ENCODE measurements at regions not wholly inside any gene's neighbourhood (a gene's known extent, or its start where the extent isn't known, plus 50 kb on each side); places are given as distances from the start of the nearest gene placed in this dataset.

DNA sequence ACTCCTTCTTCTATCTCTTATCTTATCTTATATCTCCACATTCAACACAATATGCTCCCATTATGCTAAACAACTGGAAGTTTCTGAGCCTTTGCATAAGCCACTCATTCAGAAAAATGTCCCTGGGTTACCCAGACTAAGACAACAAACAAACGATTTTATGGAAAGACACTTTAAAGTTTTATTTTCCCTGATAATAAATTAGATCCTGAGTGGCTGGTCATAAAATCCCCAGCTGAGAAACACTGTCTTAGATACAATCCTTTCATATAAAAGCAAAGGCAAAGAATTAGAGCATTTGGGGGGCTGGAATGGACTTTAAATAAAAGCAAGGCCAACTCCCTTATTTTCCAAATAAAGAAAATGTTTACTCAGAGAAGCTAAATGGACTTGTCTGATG, 322.3 kb downstream of the GBE1 start:
- TF ChIP-seq, protein P1, sequence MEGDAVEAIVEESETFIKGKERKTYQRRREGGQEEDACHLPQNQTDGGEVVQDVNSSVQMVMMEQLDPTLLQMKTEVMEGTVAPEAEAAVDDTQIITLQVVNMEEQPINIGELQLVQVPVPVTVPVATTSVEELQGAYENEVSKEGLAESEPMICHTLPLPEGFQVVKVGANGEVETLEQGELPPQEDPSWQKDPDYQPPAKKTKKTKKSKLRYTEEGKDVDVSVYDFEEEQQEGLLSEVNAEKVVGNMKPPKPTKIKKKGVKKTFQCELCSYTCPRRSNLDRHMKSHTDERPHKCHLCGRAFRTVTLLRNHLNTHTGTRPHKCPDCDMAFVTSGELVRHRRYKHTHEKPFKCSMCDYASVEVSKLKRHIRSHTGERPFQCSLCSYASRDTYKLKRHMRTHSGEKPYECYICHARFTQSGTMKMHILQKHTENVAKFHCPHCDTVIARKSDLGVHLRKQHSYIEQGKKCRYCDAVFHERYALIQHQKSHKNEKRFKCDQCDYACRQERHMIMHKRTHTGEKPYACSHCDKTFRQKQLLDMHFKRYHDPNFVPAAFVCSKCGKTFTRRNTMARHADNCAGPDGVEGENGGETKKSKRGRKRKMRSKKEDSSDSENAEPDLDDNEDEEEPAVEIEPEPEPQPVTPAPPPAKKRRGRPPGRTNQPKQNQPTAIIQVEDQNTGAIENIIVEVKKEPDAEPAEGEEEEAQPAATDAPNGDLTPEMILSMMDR (IDR thresholded peaks at IDR 0.05; ENCODE audit: extremely low read depth, insufficient read depth, missing control alignments), result no peak
- DNase-seq (ENCODE audit: low spot score), result no peak
- in situ Hi-C loops (cut with MboI; ENCODE audit: low pct_unique_long_range_greater_than_20kb, low sequenced_read_pairs, unreplicated experiment), result no loop called here

DNA sequence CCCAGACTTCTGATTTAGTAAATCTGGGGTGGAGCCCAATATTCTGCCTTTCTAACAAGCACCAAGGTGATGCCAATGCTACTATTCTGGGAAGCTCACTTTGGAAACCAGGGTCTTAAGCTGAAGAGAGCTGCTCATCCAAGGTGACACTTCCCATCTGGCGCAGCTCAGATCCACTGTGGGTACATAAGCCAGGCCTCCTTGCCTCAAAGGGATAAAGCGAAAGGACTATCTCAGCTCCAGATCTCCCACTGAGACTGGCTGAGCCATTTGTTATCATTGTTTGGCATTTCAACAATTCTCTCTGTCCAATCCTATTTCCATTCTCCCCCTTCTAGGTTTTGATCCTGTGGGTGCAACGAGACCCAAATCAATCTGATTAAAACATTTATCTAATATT, 323.8 kb downstream of the GBE1 start:
- TF ChIP-seq, protein P1 (IDR thresholded peaks at IDR 0.05; ENCODE audit: extremely low read depth, insufficient read depth, missing control alignments), result no peak
- DNase-seq (ENCODE audit: low spot score), result no peak
- in situ Hi-C loops (cut with MboI; ENCODE audit: low pct_unique_long_range_greater_than_20kb, low sequenced_read_pairs, unreplicated experiment), result no loop called here

DNA sequence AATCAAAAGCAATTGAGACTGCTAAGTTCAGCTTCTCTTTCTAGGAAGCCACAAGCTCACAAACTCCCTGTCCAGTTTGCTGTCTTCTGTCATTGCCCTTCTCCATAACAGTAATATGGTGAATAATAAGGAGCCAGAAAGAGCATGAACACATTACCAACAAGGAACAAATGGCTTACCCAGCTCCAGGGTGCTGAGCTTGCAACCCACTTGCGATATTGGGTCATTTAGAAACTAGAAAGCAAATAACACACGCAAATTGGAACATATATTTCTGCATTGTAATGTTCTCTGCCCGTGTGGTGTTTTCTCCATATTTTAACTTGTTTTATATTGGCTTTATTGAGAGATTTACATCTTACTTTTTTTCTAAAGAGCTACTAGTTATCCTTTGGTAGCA, 325.3 kb downstream of the GBE1 start:
- no peak for DNase-seq (ENCODE audit: low spot score)
- TF ChIP-seq, protein P1 (IDR thresholded peaks at IDR 0.05; ENCODE audit: extremely low read depth, insufficient read depth, missing control alignments), result no peak
- in situ Hi-C loops (cut with MboI; ENCODE audit: low pct_unique_long_range_greater_than_20kb, low sequenced_read_pairs, unreplicated experiment), result no loop called here

- DNase-seq (ENCODE audit: low spot score), result no peak
- in situ Hi-C loops (cut with MboI; ENCODE audit: low pct_unique_long_range_greater_than_20kb, low sequenced_read_pairs, unreplicated experiment), result no loop called here
- TF ChIP-seq, protein P1 (IDR thresholded peaks at IDR 0.05; ENCODE audit: extremely low read depth, insufficient read depth, missing control alignments), result no peak
Measured at GRCh38 chr3:81435050-81435449, 326.4 kb downstream of the GBE1 start.

- TF ChIP-seq, protein P1 (IDR thresholded peaks at IDR 0.05; ENCODE audit: extremely low read depth, insufficient read depth, missing control alignments), result no peak
- in situ Hi-C loops (cut with MboI; ENCODE audit: low pct_unique_long_range_greater_than_20kb, low sequenced_read_pairs, unreplicated experiment), result no loop called here
- DNase-seq (ENCODE audit: low spot score), result no peak
Measured at GRCh38 chr3:81434161-81434560, 327.3 kb downstream of the GBE1 start.

DNA sequence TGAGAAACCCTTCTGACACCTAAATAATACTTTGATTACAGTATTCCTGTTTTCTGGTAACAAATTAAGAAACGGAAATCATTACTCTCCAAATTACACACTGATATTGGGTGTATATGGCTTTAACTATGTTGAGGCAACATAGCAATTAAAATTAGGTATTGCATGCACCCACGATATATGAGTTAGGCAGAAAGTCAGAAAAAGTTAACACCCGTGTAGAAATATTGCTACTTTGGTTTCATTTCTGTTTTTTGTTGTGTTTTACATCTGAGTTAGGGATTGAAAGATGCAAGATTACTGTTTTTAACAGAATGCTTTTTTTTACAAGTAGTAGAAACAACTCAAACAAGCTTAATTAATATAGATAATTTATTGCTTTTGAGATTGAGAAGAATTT, 327.8 kb downstream of the GBE1 start:
- TF ChIP-seq, protein P1 (IDR thresholded peaks at IDR 0.05; ENCODE audit: extremely low read depth, insufficient read depth, missing control alignments), result no peak
- in situ Hi-C loops (cut with MboI; ENCODE audit: low pct_unique_long_range_greater_than_20kb, low sequenced_read_pairs, unreplicated experiment), result no loop called here
- no peak for DNase-seq (ENCODE audit: low spot score)

DNA sequence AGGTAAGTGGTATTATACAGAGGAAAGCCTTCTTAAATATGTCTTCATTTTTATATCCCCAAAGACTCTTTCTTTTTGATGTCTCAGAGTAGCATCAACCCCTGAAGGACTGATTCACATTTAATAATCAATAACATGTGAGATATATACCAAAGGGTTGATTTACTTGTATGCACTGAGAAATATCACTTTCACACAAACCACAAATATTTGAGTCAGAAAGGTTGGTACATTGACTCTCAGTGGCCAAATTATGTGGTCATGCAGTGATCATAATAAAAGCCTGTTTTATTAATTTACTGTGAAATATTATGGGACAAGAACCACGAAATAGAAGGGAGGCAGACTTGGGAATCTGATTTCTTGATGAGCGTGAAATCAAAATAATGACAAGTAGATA, 329.0 kb downstream of the GBE1 start:
- no peak for DNase-seq (ENCODE audit: low spot score)
- in situ Hi-C loops (cut with MboI; ENCODE audit: low pct_unique_long_range_greater_than_20kb, low sequenced_read_pairs, unreplicated experiment), result no loop called here
- TF ChIP-seq, protein P1 (IDR thresholded peaks at IDR 0.05; ENCODE audit: extremely low read depth, insufficient read depth, missing control alignments), result no peak
